IPS DF 4.7 (cell line): ENCODE measurements at regions not wholly inside any gene's neighbourhood (a gene's known extent, or its start where the extent isn't known, plus 50 kb on each side); places are given as distances from the start of the nearest gene placed in this dataset.

Experiments used
- DNase-seq: peaks from one replicate; pipeline ENCODE4 v3.0.0-alpha.2; 2013; ENCODE audit warnings: low spot score; ENCODE audit errors: extremely low read depth

DNA sequence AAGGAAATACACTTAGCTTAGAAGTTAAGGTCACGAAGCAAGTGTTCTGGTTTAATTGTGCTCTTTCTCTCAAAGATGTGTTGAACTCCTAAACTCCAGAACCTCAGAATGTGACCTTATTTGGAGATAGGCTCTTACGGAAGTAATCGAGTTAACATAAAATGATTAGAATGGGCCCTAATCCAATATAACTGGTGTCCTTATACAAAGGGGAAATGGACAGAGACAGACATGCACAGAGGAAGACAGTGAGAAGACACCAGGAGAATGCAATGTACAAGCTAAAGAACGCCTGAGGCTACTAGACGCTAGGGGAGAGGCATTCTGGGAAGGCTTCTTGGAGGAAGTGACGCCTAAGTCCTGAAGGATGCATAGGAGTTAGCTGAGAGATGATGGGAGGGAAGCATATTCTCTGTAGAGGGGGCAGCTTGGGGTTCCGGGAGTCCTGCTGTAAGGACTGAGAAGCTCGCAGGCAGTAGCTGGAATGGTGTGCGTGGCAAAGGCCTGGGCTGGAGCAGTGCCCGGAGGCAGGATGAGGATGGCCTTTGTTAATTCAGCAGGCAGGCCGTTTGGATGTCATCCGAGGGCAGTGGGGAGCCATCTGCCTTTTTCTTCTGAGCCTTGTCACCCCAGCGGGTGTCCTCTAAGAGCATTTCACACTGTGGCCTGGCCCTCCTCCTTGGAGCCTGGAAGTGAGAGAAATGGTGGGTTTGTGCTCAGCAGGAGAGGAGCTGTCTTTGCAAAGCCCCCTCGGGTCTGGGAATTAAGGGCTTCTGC lies 513.4 kb downstream of the SHQ1 start:
- DNase-seq = no peak

DNA sequence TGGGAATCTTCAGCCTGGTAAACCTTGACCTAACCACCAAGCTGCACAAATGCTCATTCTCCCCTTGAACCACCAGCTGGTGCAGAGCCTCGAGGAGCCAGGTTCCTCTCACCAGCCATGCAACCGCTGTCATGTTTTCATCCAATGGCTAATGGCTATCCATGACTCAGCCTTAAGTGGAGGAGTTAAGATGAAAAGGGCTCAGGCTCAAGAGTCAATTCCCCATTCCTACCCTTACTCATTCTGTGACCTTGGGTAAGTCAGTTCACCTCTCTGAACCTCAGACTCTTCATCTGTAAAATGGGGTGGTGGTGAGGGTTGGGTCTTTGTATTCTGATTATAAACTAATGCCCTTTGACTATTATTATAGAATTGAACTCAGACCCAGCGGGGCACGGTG lies 515.6 kb downstream of the SHQ1 start:
- no peak for DNase-seq

DNA sequence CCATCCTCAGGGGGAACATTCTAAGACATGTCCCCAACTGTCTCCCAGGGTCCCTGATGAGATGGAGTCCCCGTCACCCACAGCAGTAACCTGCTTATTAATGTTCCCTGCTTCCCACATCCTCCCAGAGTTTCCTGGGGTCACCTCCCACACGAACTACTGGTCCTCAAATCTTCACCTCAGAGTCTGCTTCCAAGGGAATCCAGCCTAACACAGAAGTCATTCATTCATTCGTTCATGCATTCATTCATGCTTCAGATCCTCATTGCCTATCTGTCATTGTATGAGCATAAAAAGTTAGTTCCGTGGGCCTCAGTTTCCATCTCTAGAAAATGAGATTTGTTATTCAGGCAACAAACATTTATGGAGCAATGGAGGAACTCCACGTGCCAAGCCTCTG lies 516.2 kb downstream of the SHQ1 start:
- DNase-seq = no peak

DNA sequence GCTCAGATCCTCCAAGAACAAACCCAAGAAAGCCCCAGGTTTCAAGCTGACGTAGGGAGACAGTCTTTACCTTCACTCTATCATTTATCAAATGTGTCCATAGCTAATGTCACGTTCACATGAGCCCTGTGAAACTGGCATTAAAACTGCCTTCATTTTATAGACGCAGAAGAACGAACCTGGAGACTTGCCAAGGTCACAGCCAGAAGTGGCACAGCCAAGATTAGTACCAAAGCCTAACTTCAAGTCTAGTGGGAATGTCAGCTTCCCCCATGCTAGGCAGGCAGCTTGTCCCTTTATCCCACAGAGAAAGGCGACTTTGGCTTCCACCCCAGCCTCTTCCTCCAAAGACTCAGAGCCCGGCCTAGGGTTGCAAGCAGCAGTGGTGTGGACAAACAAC lies 517.2 kb downstream of the SHQ1 start:
- no peak for DNase-seq

DNA sequence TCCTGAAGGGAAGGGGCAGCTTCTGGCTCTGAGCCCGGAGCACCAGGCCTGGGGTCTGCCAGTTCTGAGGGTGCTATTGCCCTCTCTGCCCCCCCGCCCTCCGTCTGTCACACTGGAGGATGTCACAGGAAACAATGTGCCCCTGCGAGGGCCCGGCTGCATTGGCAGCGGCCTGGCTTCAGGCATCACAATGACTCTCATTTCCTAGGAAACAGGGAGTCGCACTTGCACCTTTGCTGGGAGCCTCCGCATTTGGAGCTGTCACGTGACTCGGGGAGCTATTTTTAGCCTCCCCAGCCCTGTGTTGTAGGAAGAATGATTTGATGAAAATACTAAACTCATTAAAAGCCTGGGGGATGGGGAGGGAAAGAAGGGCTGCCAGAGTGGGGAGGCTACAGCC lies 518.9 kb downstream of the SHQ1 start:
- DNase-seq = no peak

DNA sequence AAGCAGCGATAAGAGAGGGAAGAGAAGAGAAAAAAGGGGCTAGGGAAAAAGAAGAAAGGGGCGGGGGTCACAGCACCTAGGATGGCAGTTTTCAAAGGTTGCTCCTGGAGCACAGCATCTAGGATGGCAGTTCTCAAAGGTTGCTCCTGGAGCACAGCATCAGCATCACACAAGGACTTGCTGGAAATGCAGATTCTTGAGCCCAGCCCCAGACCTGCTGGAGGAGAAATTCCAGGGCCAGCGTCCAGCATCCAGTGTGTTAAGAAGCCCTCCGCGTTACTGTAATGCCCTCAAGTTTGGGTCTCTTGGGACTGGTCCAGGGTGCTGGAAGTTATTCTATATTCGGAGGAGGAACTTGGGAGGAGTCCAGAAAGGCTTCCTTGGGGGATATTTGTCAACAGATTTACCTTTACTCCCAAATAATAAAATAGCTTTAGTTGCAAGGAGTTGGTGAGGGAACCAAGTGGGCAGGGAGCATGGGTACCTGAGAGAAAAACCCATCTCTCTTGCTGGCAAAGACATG lies 519.4 kb downstream of the SHQ1 start:
- DNase-seq = no peak

DNA sequence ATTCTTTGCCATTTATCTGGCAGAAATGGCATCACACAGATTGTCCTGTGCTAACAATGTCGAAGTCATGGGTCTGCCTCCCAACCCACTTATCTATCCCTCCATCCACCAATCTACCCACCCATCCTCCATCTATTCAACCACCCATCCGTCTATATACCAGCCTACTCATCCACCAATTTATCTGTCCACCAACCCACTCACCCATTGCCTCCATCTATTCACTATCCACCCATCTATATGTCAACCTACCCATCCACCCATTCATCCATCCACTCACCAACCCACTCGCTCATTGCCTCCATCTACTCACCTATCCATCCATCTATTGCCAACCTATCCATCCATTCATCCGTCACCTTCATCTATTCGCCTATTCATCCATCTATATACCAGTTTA lies 521.2 kb downstream of the SHQ1 start:
- no peak for DNase-seq

DNA sequence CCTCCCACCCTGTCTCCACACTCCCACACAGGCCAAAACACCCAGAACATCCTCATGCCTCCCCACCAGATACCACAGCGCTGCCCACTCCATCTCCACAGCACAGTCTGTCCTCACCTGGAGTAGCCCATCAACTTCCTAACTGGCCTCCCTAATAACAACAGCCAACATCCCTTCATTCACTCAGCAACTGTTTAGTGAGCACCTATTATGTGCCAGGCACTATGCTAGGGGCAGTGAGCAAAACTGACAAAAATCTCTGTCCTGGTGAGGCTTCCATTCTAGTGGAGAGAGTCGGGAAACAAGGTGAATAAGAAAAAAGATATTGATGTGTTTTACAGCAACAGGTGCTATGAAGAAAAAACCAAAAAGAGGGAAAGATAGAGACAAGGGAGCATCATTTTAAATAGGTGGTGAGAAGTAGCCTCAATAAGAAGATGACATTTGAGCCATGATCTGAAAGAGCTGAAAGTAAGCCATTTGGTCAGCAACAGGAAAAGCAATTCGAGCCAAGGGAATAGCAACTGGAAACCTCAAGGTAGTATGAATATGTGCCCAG lies 523.9 kb downstream of the SHQ1 start:
- no peak for DNase-seq

DNA sequence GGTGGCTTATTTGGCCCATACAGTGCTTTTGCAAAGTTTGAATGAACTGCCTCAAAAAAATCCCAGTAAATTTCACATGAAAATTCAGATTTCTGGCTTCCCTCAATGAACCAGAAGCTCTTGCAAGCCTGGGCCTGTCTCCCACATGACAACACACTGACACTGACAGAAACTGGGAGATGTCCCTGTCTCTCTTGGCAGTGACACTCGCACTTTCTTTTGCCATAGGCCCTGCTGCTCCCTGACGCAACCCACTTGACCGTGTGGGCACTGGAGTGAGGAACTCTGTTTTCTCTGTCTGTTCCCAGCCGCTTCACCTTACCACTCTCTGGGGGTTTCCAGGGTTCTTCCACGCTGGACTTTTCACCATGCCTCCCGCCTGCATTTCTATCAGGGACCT lies 524.5 kb downstream of the SHQ1 start:
- no peak for DNase-seq

DNA sequence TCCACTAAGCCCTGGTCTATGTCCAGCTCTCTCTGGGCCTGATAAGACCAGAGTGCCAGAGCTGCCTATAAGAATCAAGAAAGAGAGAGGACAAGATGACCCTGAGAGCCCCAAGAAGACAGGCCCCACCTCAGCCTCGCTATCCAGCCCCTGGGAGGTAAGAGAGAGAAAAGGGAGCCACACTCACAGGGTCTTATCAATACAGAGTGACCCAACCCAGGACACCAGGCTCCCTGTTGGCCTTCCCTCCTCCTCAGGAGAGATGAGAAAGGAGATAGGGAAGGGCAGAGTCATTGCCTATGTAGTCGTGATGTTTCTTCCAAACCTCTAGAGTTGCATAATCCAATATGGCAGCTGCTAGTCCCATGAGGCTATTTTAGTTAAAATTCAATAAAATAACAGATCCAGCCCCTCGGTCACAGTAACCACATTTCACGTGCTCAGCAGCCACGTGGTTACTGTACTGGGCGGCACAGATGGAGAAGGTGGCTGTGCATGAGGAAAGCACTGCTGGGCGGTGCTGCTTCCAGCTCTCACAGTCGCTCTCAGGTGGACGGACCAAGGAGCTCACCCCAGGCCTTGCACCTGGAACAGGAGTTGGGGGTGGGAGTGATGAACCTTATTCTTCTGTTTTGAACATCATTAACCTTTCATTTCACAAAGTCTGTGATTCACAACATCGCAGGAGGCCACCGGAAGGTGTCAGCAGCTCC lies 525.8 kb downstream of the SHQ1 start:
- DNase-seq = no peak

DNA sequence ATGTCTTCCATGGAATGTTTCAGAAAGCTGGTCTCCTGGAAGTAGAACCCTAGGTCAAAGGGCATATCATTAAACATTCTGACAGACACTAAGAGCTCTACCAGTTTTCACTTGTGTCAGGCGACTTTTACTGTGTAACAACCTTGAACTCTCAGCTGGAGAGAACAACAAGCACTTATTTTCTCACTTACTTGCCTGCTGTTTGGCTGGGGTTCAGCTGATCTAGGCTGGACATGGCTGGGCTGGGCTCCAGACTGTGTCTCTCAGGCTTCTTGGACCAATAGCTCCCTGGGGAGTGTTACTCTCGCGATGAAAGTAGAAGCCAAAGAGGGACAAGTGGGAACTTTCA lies 527.3 kb downstream of the SHQ1 start:
- DNase-seq = no peak

DNA sequence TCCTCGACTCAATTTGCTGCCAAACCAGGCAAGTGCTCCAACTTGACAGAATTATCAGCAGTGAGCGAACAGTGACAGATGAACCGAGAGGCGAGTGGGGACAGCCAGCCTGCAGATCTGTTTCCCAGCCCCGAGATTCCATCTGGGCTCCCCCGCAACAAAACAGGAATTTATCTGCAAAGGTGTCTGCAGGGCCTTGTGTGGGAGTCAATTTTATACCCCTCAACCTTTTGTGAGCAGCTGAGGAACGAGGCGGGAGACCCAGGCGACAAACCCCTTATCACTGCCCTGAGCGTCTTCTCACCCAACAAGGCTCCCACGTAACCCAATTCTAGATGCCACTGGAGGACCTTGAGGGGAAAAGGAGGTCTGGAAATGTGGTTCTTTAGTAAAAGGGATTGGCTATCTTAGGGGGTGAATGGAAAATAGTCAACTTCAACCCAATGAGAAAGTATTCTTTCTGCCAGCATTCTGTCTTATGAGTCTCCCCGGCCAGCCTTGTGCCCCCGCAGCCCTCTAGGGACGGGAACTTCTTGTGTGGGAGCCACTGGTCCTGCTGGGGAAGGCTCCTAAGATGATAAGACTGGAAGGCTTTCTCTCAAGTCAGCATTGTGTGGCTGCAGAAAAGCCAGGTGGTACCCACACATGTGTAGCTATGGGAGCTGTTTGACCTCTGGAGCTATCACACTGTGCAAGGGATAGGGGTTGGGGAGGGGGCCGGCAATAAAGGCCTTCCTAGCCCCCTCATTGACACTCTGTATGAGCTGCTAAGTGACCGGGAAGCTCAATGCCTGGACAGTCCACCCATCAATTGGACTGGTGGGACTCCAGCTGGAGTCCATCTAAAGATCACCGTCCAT lies 527.9 kb downstream of the SHQ1 start:
- DNase-seq = no peak

DNA sequence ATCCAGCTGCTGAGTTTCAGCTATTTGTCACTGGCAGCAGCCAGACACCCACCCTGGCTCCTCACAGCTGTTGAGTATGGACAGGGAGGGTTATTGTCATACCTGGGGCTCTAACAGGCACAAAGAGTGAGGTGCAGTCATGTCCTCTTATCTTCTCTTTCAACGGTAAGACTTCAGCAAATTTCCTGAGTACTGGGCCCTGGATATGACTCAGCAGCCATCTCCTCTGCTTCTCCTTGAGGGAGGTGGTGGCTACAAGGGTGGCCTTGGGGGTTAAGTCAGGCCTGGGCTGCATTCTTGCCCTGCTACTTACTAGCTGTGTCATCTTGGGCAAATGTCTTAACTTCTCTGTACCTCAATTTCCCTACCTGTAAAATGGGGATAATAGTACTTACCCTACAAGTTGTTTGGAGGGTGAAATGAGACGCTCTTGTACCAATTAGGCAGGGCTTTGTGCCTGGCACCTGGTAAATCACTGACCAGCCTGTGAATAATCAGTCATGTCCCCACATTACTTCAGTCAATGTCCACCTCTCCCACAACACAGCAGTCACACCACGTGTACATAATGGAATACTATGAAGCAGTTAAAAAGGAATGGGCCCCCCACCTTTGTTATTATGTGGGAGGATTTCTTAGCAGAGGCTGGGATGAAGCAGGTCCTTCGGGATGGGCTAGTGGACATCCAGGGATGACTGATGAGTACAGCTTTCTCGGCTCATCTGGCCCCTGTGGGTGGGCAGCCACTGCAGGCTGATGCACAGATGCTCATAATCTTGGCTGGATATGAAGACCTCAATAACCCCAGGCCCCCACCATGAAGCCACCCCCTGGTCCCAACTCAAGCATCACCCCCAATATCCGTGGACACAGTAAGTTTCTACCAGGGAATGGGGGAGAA lies 528.8 kb downstream of the SHQ1 start:
- DNase-seq = no peak

DNA sequence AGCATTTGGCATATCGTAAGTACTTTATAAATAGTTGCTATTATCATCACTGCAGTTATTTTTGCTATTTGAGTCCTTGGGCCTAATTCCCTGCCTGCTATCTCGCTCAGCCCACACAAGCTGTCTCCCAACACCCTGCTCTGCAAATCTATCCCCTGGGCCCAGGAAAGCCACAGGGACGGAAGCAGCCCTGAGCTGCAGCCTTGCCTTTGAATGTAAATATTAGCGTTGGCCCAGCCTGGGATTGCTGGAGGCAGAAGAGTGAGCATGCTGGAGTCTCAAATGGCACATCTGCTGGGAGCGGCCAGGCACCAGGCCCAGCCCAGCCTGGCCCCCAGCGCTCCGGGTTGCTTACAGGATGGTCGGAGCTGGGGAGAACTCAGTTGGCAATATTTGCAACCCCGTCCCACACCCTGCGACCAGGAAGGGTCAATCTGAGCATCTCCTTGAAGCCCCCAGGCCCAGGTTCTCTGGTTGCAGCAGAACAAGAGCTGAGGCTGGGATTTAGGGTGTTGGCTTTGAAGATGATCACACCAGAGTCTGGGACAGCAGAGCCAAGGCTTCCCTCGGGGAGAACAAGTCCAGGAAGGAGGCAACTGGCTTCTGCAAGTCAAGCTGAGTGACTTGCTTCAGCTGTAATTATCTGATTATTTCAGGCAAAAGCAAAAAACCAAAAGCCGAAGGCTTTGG lies 529.6 kb downstream of the SHQ1 start:
- DNase-seq = no peak

DNA sequence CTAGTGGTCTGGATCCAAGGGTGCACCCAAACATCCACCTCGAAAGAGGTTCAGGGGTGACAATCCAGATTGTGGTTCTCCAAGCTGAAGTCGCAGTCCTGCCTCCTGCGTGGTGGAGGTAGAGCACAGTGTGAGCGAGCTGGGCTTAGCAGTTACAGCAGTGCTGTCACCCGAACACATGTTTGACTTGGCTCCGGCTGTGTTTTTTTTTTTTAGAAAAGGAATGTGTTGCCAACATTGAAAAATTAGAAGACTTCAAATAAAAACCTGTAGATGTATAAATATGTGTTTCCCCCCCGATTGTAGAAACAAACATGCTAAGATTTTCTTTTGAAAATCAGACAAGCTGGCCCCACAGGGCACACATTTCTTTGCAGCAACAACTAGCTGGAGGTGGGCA lies 530.8 kb downstream of the SHQ1 start:
- DNase-seq = no peak

DNA sequence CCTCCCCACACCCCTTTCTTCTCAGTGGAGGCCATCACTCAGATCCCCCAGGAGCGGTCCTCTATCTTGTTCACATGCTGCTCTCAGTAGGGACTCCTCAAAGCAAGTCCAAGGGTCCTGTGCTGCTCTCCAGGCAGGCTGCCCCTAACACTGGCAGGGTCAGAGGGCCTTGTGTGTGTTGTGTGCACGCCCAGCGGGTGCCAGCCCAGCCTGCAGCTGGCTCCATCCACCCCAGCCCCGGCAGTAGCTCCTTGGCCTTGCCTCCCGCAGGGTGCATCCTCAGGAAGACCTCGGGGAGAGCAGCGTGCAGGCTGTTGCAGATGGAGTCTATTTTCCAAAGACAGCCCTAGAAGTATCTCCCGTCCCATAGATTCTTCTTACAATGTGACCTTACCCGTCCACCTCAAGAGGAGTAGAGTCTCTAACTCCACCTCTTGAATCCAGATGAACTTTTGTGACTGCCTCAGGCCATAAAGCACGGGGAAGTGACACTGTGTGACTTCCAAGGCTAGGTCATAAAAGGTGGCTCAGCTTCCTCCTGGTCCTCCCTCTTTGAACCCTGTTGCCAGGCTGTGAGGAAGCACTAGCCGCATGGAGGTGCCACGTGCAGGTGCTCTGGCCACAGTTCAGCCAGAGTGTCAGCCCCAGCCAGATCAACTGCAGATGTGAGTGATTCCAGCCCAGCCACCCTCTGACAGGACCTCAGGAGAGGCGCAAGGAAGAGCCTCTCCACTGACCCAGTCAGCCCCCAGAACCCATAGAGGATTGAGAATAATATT lies 531.6 kb downstream of the SHQ1 start:
- DNase-seq = no peak

DNA sequence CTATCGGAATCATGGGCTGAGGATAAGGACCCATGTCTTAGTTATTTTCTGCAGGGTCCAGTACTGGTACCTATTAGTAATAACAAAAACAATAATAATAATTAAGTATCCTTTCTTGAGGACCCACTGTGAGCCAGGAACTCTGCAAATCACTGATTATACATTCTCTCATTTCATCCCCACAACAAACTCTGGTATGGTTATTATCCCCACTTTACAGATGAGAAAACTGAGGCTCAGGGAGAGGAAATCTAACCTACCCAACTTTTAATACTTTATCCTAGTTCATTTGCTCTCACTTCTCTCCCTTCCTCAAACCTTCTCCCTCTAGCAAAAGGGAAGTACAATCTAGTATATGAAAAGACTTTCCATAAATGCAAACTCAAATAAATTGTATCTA lies 528.4 kb upstream of the PROK2 start:
- no peak for DNase-seq

DNA sequence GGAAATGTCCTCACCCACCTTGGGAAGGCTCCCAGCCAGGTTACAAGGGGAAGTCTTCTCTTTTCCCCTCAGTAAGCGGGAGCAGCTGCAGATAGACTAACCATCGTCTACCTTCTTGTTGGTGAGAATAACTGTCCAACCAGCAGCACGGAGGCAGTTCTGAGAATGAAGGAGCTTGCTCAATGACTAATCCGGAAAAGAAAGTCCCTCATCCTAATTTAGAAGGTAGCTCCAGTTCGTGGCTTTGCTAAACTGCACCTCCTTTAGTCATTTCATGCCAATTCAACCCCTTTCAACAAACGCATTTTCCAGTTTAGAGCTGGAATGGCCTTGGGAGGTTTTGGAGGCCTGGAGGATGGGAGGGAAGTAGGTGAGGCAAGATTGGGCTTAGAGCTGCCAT lies 527.4 kb upstream of the PROK2 start:
- DNase-seq = no peak

DNA sequence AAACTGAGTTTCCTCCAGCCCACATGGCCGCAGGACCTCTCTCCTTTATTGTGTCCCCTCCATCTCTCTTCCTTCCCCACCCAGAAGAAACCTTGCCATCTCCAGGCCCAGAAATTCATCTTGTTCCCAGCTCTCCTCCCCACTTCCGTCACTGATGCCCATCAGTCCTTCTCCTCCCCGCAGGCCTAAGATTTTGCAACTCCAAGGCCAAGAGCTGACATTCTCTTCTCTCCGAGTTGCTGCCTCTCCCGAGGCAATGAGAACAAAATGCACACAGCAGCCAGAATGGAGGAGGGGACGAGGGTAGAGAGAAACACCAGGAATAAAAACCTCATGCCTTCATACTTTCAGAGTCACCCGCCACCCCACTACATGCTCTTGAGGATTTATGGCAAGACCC lies 526.5 kb upstream of the PROK2 start:
- no peak for DNase-seq
